ENCODE measurements at regions not wholly inside any gene's neighbourhood (a gene's known extent, or its start where the extent isn't known, plus 50 kb on each side); places are given as distances from the start of the nearest gene placed in this dataset.
A peak's percentile ranks its signal among the peaks of the same experiment; 100 is the strongest.

- no peak overlapping the region for H2AFZ ChIP-seq (ENCODE audit: low read length)
- no peaks in the 10 kb centered on the region for H3F3A ChIP-seq (ENCODE audit: low read depth)
- no peaks in the 10 kb centered on the region for H3K9me2 ChIP-seq (replicated peaks; ENCODE audit: low read depth, low read length)
- no peaks in the 10 kb centered on the region for H3K79me2 ChIP-seq (ENCODE audit: insufficient read depth, low read length)
- no peaks in the 10 kb centered on the region for H3K36me3 ChIP-seq (ENCODE audit: insufficient read depth, low read length)
- H3K4me2 ChIP-seq (ENCODE audit: low read depth, low read length, poor library complexity, severe bottlenecking): no peak overlapping the region
- no peaks in the 10 kb centered on the region for H3K27me3 ChIP-seq (ENCODE audit: insufficient read depth, low read length, poor library complexity, severe bottlenecking)
- H3K9me3 ChIP-seq (ENCODE audit: insufficient read depth, low read depth, low read length): no peaks in the 10 kb centered on the region; the same call in 1 of the 2 replicates
- H4K20me1 ChIP-seq (ENCODE audit: insufficient read depth, low read length, poor library complexity, severe bottlenecking): no peaks in the 10 kb centered on the region
- TF ChIP-seq EZH2phosphoT487 (IDR thresholded peaks at IDR 0.05; ENCODE audit: borderline replicate concordance) (no peak), CTCF (conservative IDR thresholded peaks at IDR 0.05; ENCODE audit: low read length) (no peak)
- no peaks in the 10 kb centered on the region for H3K4me1 ChIP-seq (ENCODE audit: insufficient read depth, low read length, poor library complexity, severe bottlenecking)
- H3K9ac ChIP-seq (ENCODE audit: low read depth, low read length, poor library complexity, severe bottlenecking): no peak overlapping the region
- H3K4me3 ChIP-seq (ENCODE audit: low read length, poor library complexity, severe bottlenecking): no peak overlapping the region
These were observed 219.3 kb upstream of the SH3BP4 start for GRCh38 chr2:234732404-234733092.

- no peak overlapping the region for H2AFZ ChIP-seq (ENCODE audit: low read length)
- no peak for TF ChIP-seq EZH2phosphoT487 (IDR thresholded peaks at IDR 0.05; ENCODE audit: borderline replicate concordance)
- TF ChIP-seq CTCF (conservative IDR thresholded peaks at IDR 0.05; ENCODE audit: low read length): no peak
- H3K27me3 ChIP-seq (ENCODE audit: insufficient read depth, low read length, poor library complexity, severe bottlenecking): no peaks in the 10 kb centered on the region
- no peaks in the 10 kb centered on the region for H3K9me2 ChIP-seq (replicated peaks; ENCODE audit: low read depth, low read length)
- H3K36me3 ChIP-seq (ENCODE audit: insufficient read depth, low read length): no peaks in the 10 kb centered on the region
- H3K79me2 ChIP-seq (ENCODE audit: insufficient read depth, low read length): no peaks in the 10 kb centered on the region
- H3K4me2 ChIP-seq (ENCODE audit: low read depth, low read length, poor library complexity, severe bottlenecking): no peak overlapping the region
- H3K9ac ChIP-seq (ENCODE audit: low read depth, low read length, poor library complexity, severe bottlenecking): no peak overlapping the region
- H3K4me1 ChIP-seq (ENCODE audit: insufficient read depth, low read length, poor library complexity, severe bottlenecking): no peaks in the 10 kb centered on the region
- H4K20me1 ChIP-seq (ENCODE audit: insufficient read depth, low read length, poor library complexity, severe bottlenecking): no peaks in the 10 kb centered on the region
- no peaks in the 10 kb centered on the region; the same call in 1 of the 2 replicates for H3K9me3 ChIP-seq (ENCODE audit: insufficient read depth, low read depth, low read length)
- H3F3A ChIP-seq (ENCODE audit: low read depth): no peaks in the 10 kb centered on the region
- no peak overlapping the region for H3K4me3 ChIP-seq (ENCODE audit: low read length, poor library complexity, severe bottlenecking)
These were observed 220.6 kb upstream of the SH3BP4 start for GRCh38 chr2:234731236-234731635.

GRCh38 chr2:234730066-234730640 lies 221.7 kb upstream of the SH3BP4 start:
- H3F3A ChIP-seq (ENCODE audit: low read depth): no peaks in the 10 kb centered on the region
- H3K36me3 ChIP-seq (ENCODE audit: insufficient read depth, low read length): no peaks in the 10 kb centered on the region
- no peaks in the 10 kb centered on the region; the same call in 1 of the 2 replicates for H3K9me3 ChIP-seq (ENCODE audit: insufficient read depth, low read depth, low read length)
- no peak overlapping the region for H3K4me2 ChIP-seq (ENCODE audit: low read depth, low read length, poor library complexity, severe bottlenecking)
- H3K27me3 ChIP-seq (ENCODE audit: insufficient read depth, low read length, poor library complexity, severe bottlenecking): no peaks in the 10 kb centered on the region
- H3K9ac ChIP-seq (ENCODE audit: low read depth, low read length, poor library complexity, severe bottlenecking): no peak overlapping the region
- peak overlapping the region; percentile 44 for H2AFZ ChIP-seq (ENCODE audit: low read length)
- no peaks in the 10 kb centered on the region for H3K79me2 ChIP-seq (ENCODE audit: insufficient read depth, low read length)
- no peak overlapping the region for H3K4me3 ChIP-seq (ENCODE audit: low read length, poor library complexity, severe bottlenecking)
- no peak for TF ChIP-seq CTCF (conservative IDR thresholded peaks at IDR 0.05; ENCODE audit: low read length)
- no peak for TF ChIP-seq EZH2phosphoT487 (IDR thresholded peaks at IDR 0.05; ENCODE audit: borderline replicate concordance)
- no peaks in the 10 kb centered on the region for H3K9me2 ChIP-seq (replicated peaks; ENCODE audit: low read depth, low read length)
- no peaks in the 10 kb centered on the region for H4K20me1 ChIP-seq (ENCODE audit: insufficient read depth, low read length, poor library complexity, severe bottlenecking)
- H3K4me1 ChIP-seq (ENCODE audit: insufficient read depth, low read length, poor library complexity, severe bottlenecking): no peaks in the 10 kb centered on the region

Measured in Loucy (cell line).